ENCODE measurements at regions not wholly inside any gene's neighbourhood (a gene's known extent, or its start where the extent isn't known, plus 50 kb on each side); places are given as distances from the start of the nearest gene placed in this dataset.

DNA sequence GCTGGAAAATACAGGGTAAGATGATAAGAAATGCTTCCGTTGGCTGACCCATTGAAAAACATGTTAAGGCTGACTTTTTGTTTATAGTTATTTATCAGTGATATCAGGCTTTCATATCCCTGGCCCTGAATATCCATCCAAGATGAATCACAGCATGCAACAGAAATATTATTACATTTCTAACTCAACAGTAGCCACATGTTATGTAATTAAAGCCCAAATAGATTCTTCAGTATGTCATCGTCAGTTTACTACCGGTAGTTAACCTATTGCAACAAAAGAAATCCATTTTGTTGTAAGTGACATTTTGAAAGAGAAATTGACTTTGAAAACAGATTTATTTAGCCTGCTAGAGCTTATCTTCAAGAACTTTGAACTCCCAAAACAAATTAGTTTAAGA lies 354.1 kb upstream of the CELF2 start:
- H3K4me1 Mint-ChIP-seq (ENCODE audit: low read depth): no peaks in the 10 kb centered on the region
- CTCF ChIA-PET: no interaction called here

GRCh38 chr10:10665750-10666149 lies 351.9 kb upstream of the CELF2 start:
- no peaks in the 10 kb centered on the region for H3K4me1 ChIP-seq (ENCODE audit: insufficient read depth, low read length)
- no peak for TF ChIP-seq CTCF (IDR thresholded peaks at IDR 0.05)

More for the DNA sequence above, 354.1 kb upstream of the CELF2 start:
- H3K4me1 ChIP-seq (ENCODE audit: insufficient read depth, low read length): no peaks in the 10 kb centered on the region
- no peak for TF ChIP-seq CTCF (IDR thresholded peaks at IDR 0.05)
- H3K27me3 Mint-ChIP-seq: peaks cover 26% of the 10 kb centered on the region
- H3K9me3 ChIP-seq (ENCODE audit: control insufficient read depth in 1 of 2, insufficient read depth in 1 of 2, low read length in 2 of 2): no peaks in the 10 kb centered on the region
- H3K36me3 Mint-ChIP-seq (ENCODE audit: low read depth): no peaks in the 10 kb centered on the region
- H3K27ac Mint-ChIP-seq: no peak overlapping the region
- ATAC-seq (ENCODE audit: poor library complexity) (no peak), DNase-seq (no peak)
- peaks cover 0 to 8% of the 10 kb centered on the region in 2 experiments for H3K27me3 ChIP-seq (ENCODE audit: control insufficient read depth in 1 of 2, insufficient read depth in 2 of 2, low read length in 2 of 2)
- H3K4me3 Mint-ChIP-seq: no peak overlapping the region
- POLR2A ChIA-PET: no interaction called here
- no peaks in the 10 kb centered on the region for H3K9me3 Mint-ChIP-seq
- intact Hi-C loops (cut with DNase I, micrococcal nuclease): no loop called here
- H3K27ac ChIP-seq (ENCODE audit: low read depth in 1 of 2, low read length in 2 of 2): no peak overlapping the region
- H3K36me3 ChIP-seq (ENCODE audit: insufficient read depth, low read length): no peaks in the 10 kb centered on the region
- H3K4me3 ChIP-seq (ENCODE audit: low read length): no peak overlapping the region

DNA sequence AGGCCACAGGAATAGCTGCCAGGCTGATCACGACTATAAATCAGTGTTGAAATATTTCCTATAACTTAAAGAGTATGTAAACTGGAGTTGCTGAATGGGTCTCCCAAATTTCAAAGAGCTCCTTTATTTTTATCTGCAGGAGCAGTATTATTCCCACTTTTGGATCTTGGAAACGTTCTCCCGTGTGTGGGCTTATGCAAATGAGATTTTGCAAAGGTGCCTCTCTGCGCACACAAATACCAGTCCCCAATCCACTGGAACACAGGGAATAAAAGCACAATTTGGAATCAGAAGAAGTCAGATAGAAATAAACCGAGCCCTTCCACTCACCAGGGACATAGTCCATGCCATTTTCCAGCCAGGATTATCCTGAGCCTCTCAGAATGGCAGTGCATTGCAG lies 350.2 kb upstream of the CELF2 start:
- Histone ChIP-seq H3K4me3 (ENCODE audit: low read length) (no peak overlapping the region), H3K36me3 (ENCODE audit: insufficient read depth, low read length) (no peaks in the 10 kb centered on the region), H3K4me1 (ENCODE audit: insufficient read depth, low read length) (no peaks in the 10 kb centered on the region), H3K27me3 (ENCODE audit: control insufficient read depth in 1 of 2, insufficient read depth in 2 of 2, low read length in 2 of 2) (no peaks in the 10 kb centered on the region), H3K27ac (ENCODE audit: low read depth in 1 of 2, low read length in 2 of 2) (no peak overlapping the region), H3K9me3 (ENCODE audit: control insufficient read depth in 1 of 2, insufficient read depth in 1 of 2, low read length in 2 of 2) (no peaks in the 10 kb centered on the region)
- Mint-ChIP-seq H3K9me3 (no peaks in the 10 kb centered on the region), H3K27me3 (peaks cover 12% of the 10 kb centered on the region), H3K4me1 (ENCODE audit: low read depth) (no peaks in the 10 kb centered on the region), H3K27ac (no peak overlapping the region), H3K36me3 (ENCODE audit: low read depth) (no peaks in the 10 kb centered on the region), H3K4me3 (no peak overlapping the region)
- TF ChIP-seq CTCF (IDR thresholded peaks at IDR 0.05): no peak
- intact Hi-C loops (cut with DNase I, micrococcal nuclease): no loop called here
- ATAC-seq (ENCODE audit: poor library complexity) (no peak), DNase-seq (no peak)
- ChIA-PET POLR2A (no interaction called here), CTCF (no interaction called here)

More at GRCh38 chr10:10665750-10666149, 351.9 kb upstream of the CELF2 start:
- no peaks in the 10 kb centered on the region for H3K9me3 ChIP-seq (ENCODE audit: control insufficient read depth in 1 of 2, insufficient read depth in 1 of 2, low read length in 2 of 2)
- DNase-seq: no peak
- H3K4me1 Mint-ChIP-seq (ENCODE audit: low read depth): no peaks in the 10 kb centered on the region
- H3K27me3 Mint-ChIP-seq: peaks cover 26% of the 10 kb centered on the region
- no peaks in the 10 kb centered on the region for H3K9me3 Mint-ChIP-seq
- ChIA-PET CTCF (no interaction called here), POLR2A (no interaction called here)
- intact Hi-C loops (cut with DNase I, micrococcal nuclease): no loop called here
- H3K4me3 ChIP-seq (ENCODE audit: low read length): no peak overlapping the region
- H3K36me3 ChIP-seq (ENCODE audit: insufficient read depth, low read length): no peaks in the 10 kb centered on the region
- peaks cover 0 to 8% of the 10 kb centered on the region in 2 experiments for H3K27me3 ChIP-seq (ENCODE audit: control insufficient read depth in 1 of 2, insufficient read depth in 2 of 2, low read length in 2 of 2)
- H3K27ac ChIP-seq (ENCODE audit: low read depth in 1 of 2, low read length in 2 of 2): no peak overlapping the region
- no peak overlapping the region for H3K4me3 Mint-ChIP-seq
- no peak for ATAC-seq (ENCODE audit: poor library complexity)
- H3K36me3 Mint-ChIP-seq (ENCODE audit: low read depth): no peaks in the 10 kb centered on the region
- no peak overlapping the region for H3K27ac Mint-ChIP-seq

Data from CD4-positive, alpha-beta T cell (primary cell).